Gastrocnemius medialis (tissue), 4 donors: ENCODE measurements at regions not wholly inside any gene's neighbourhood (a gene's known extent, or its start where the extent isn't known, plus 50 kb on each side); places are given as distances from the start of the nearest gene placed in this dataset.

ENCODE experiments used
- CTCF ChIP-seq, 5 experiments: fragments of 450-650 bp in 3 of 5; fragments of 200-600 bp in 2 of 5; sonication (generic) in 2 of 5; IDR thresholded peaks in 4 of 5; conservative IDR thresholded peaks in 1 of 5; 1 replicate in 4 of 5; 2 replicates in 1 of 5; pipeline ENCODE4 v1.5.1; 2016 to 2019; ENCODE audit warnings: antibody characterized with exemption in 5 of 5, mild to moderate bottlenecking in 3 of 5, moderate library complexity in 3 of 5
- POLR2A ChIP-seq, 2 donors: fragments of 450-650 bp; IDR thresholded peaks; one replicate each; pipeline ENCODE4 v1.6.1; 2017; ENCODE audit warnings: antibody characterized with exemption in 2 of 2, mild to moderate bottlenecking in 2 of 2, moderate library complexity in 2 of 2

- TF ChIP-seq CTCF (IDR thresholded peaks at IDR 0.05 in 4 of 5, conservative IDR thresholded peaks at IDR 0.05 in 1 of 5), result no peak
- no peak for TF ChIP-seq POLR2A (IDR thresholded peaks at IDR 0.05)
These were observed 88.4 kb upstream of the SMURF2 start for GRCh38 chr17:64750478-64750877.
